Mesothelial cell of epicardium (in vitro differentiated cells): ENCODE measurements at regions not wholly inside any gene's neighbourhood (a gene's known extent, or its start where the extent isn't known, plus 50 kb on each side); places are given as distances from the start of the nearest gene placed in this dataset.

Experiments
- DNase-seq, 2 experiments: peaks; one replicate each; pipeline ENCODE4 v3.0.0; 2021; ENCODE audit warnings: low spot score in 2 of 2; ENCODE audit not compliant: unreplicated experiment in 2 of 2
- H3K27ac Mint-ChIP-seq: 2 replicates; pipeline ENCODE4 v1.8.0; 2021; ENCODE audit warnings: mixed read lengths
- H3K27me3 Mint-ChIP-seq: 2 replicates; pipeline ENCODE4 v1.8.0; 2021; ENCODE audit warnings: low read depth, mixed read lengths
- H3K36me3 Mint-ChIP-seq: 2 replicates; pipeline ENCODE4 v1.8.0; 2021; ENCODE audit warnings: mixed read lengths
- H3K4me1 Mint-ChIP-seq: 2 replicates; pipeline ENCODE4 v1.8.0; 2021; ENCODE audit warnings: mixed read lengths
- H3K4me3 Mint-ChIP-seq: 2 replicates; pipeline ENCODE4 v1.8.0; 2021; ENCODE audit warnings: mild to moderate bottlenecking, moderate library complexity, mixed read lengths
- H3K9me3 Mint-ChIP-seq: 2 replicates; pipeline ENCODE4 v1.8.0; 2021; ENCODE audit warnings: mixed read lengths
- CTCF ChIP-seq: fragments of 200-600 bp; sonication (generic); IDR thresholded peaks from one replicate; pipeline ENCODE4 v1.5.0; 2021; ENCODE audit warnings: antibody characterized with exemption; ENCODE audit not compliant: unreplicated experiment

GRCh38 chr11:70605846-70606245, 207.5 kb downstream of the CTTN start:
- no peaks in the 10 kb centered on the region for H3K36me3 Mint-ChIP-seq
- H3K4me1 Mint-ChIP-seq: peaks cover 3% of the 10 kb centered on the region
- H3K4me3 Mint-ChIP-seq: no peak overlapping the region
- peaks cover 8% of the 10 kb centered on the region for H3K27me3 Mint-ChIP-seq
- no peaks in the 10 kb centered on the region for H3K9me3 Mint-ChIP-seq
- no peak for DNase-seq
- no peak overlapping the region for H3K27ac Mint-ChIP-seq
- no peak for TF ChIP-seq CTCF

- Mint-ChIP-seq H3K4me1 (peaks cover 3% of the 10 kb centered on the region), H3K9me3 (no peaks in the 10 kb centered on the region), H3K4me3 (no peak overlapping the region), H3K36me3 (no peaks in the 10 kb centered on the region), H3K27ac (no peak overlapping the region), H3K27me3 (peaks cover 12% of the 10 kb centered on the region)
- DNase-seq: no peak
- TF ChIP-seq CTCF: no peak
Measured at GRCh38 chr11:70606248-70606950, 208.1 kb downstream of the CTTN start.

- Mint-ChIP-seq H3K4me3 (no peak overlapping the region), H3K27me3 (peaks cover 14% of the 10 kb centered on the region), H3K4me1 (peaks cover 3% of the 10 kb centered on the region), H3K36me3 (no peaks in the 10 kb centered on the region), H3K27ac (no peak overlapping the region), H3K9me3 (no peaks in the 10 kb centered on the region)
- no peak for TF ChIP-seq CTCF
- DNase-seq: no peak
Measured at GRCh38 chr11:70606951-70607330, 208.6 kb downstream of the CTTN start.

GRCh38 chr11:70607561-70607960, 209.2 kb downstream of the CTTN start:
- TF ChIP-seq CTCF: no peak
- peaks cover 16% of the 10 kb centered on the region for H3K27me3 Mint-ChIP-seq
- no peaks in the 10 kb centered on the region for H3K36me3 Mint-ChIP-seq
- no peaks in the 10 kb centered on the region for H3K9me3 Mint-ChIP-seq
- H3K27ac Mint-ChIP-seq: no peak overlapping the region
- DNase-seq: no peak
- peaks cover 3% of the 10 kb centered on the region for H3K4me1 Mint-ChIP-seq
- no peak overlapping the region for H3K4me3 Mint-ChIP-seq

GRCh38 chr11:70608568-70609470, 210.5 kb downstream of the CTTN start:
- H3K4me3 Mint-ChIP-seq: no peak overlapping the region
- no peak for TF ChIP-seq CTCF
- no peaks in the 10 kb centered on the region for H3K9me3 Mint-ChIP-seq
- H3K4me1 Mint-ChIP-seq: peaks cover 3% of the 10 kb centered on the region
- no peak for DNase-seq
- peaks cover 16% of the 10 kb centered on the region for H3K27me3 Mint-ChIP-seq
- no peaks in the 10 kb centered on the region for H3K36me3 Mint-ChIP-seq
- H3K27ac Mint-ChIP-seq: no peak overlapping the region
